H9 (cell line): ENCODE measurements at regions not wholly inside any gene's neighbourhood (a gene's known extent, or its start where the extent isn't known, plus 50 kb on each side); places are given as distances from the start of the nearest gene placed in this dataset.

Experiments used
- DNase-seq: peaks from one replicate; pipeline ENCODE4 v3.0.0-alpha.2; 2017
- H2AFZ ChIP-seq: one replicate; pipeline ENCODE4 v1.6.1; 2013; ENCODE audit warnings: mild to moderate bottlenecking, low read length, control low read depth, moderate library complexity
- H2AK5ac ChIP-seq: 2 replicates; pipeline ENCODE4 v1.6.1; 2013; ENCODE audit warnings: low read length, control low read depth, mixed read lengths; ENCODE audit not compliant: insufficient read length
- H2BK120ac ChIP-seq: one replicate; pipeline ENCODE4 v1.6.1; 2013; ENCODE audit warnings: low read depth, mild to moderate bottlenecking, low read length, control low read depth, inconsistent platforms; ENCODE audit not compliant: poor library complexity, severe bottlenecking
- H2BK12ac ChIP-seq: 2 replicates; pipeline ENCODE4 v1.6.1; 2013; ENCODE audit warnings: low read length, control low read depth, mixed read lengths, low read depth; ENCODE audit not compliant: insufficient read length
- H2BK15ac ChIP-seq: 2 replicates; pipeline ENCODE4 v1.6.1; 2013; ENCODE audit warnings: low read depth, low read length, control low read depth
- H2BK20ac ChIP-seq: one replicate; pipeline ENCODE4 v1.6.1; 2013; ENCODE audit warnings: low read depth, mild to moderate bottlenecking, low read length, control low read depth, inconsistent platforms; ENCODE audit not compliant: poor library complexity, severe bottlenecking
- H2BK5ac ChIP-seq: 2 replicates; pipeline ENCODE4 v1.6.1; 2013; ENCODE audit warnings: low read length, control low read depth, mixed read lengths; ENCODE audit not compliant: insufficient read length
- H3K14ac ChIP-seq: 2 replicates; pipeline ENCODE4 v1.6.1; 2013; ENCODE audit warnings: low read length, control low read depth; ENCODE audit not compliant: insufficient read depth
- H3K18ac ChIP-seq: 2 replicates; pipeline ENCODE4 v1.6.1; 2013; ENCODE audit warnings: low read depth, mild to moderate bottlenecking, mixed read lengths, low read length, control low read depth; ENCODE audit not compliant: insufficient read length
- H3K23ac ChIP-seq: 2 replicates; pipeline ENCODE4 v1.6.1; 2013; ENCODE audit warnings: low read length, control low read depth, mixed read lengths, low read depth; ENCODE audit not compliant: insufficient read length
- H3K23me2 ChIP-seq: 2 replicates; pipeline ENCODE4 v1.6.1; 2013; ENCODE audit warnings: low read depth, mild to moderate bottlenecking, mixed read lengths, low read length, control low read depth; ENCODE audit not compliant: insufficient read length, poor library complexity, severe bottlenecking
- H3K27ac ChIP-seq: 2 replicates; pipeline ENCODE4 v1.5.1; 2013; ENCODE audit warnings: low read length, control low read depth, mixed read lengths, low read depth; ENCODE audit not compliant: insufficient read length
- H3K27me3 ChIP-seq: 2 replicates; pipeline ENCODE4 v1.6.1; 2013; ENCODE audit warnings: low read length, control low read depth, inconsistent platforms; ENCODE audit not compliant: insufficient read depth
- H3K4ac ChIP-seq: 2 replicates; pipeline ENCODE4 v1.6.1; 2013; ENCODE audit warnings: low read depth, mild to moderate bottlenecking, control low read depth, inconsistent platforms, low read length, moderate library complexity
- H3K4me1 ChIP-seq: 2 replicates; pipeline ENCODE4 v1.6.1; 2013; ENCODE audit warnings: low read length, control low read depth, inconsistent platforms; ENCODE audit not compliant: insufficient read depth
- H3K4me2 ChIP-seq: 2 replicates; pipeline ENCODE4 v1.6.1; 2013; ENCODE audit warnings: low read length, control low read depth, mixed read lengths; ENCODE audit not compliant: insufficient read length, insufficient read depth
- H3K56ac ChIP-seq: 2 replicates; pipeline ENCODE4 v1.6.1; 2013; ENCODE audit warnings: low read depth, mild to moderate bottlenecking, mixed read lengths, low read length, control low read depth; ENCODE audit not compliant: insufficient read length
- H3K79me1 ChIP-seq: 2 replicates; pipeline ENCODE4 v1.6.1; 2013; ENCODE audit warnings: low read depth, mild to moderate bottlenecking, moderate library complexity, low read length, control low read depth, inconsistent platforms; ENCODE audit not compliant: insufficient read depth, poor library complexity, severe bottlenecking
- H3K79me2 ChIP-seq: 2 replicates; pipeline ENCODE4 v1.6.1; 2013; ENCODE audit warnings: low read length, control low read depth, inconsistent platforms; ENCODE audit not compliant: insufficient read depth
- H3K9ac ChIP-seq: 2 replicates; pipeline ENCODE4 v1.6.1; 2013; ENCODE audit warnings: low read length, control low read depth, mixed read lengths; ENCODE audit not compliant: insufficient read length; ENCODE audit errors: extremely low read depth
- H3K9me3 ChIP-seq: one replicate; pipeline ENCODE4 v1.6.1; 2013; ENCODE audit warnings: low read depth, low read length, inconsistent platforms; ENCODE audit not compliant: control insufficient read depth
- H3T11ph ChIP-seq: one replicate; pipeline ENCODE4 v1.6.1; 2013; ENCODE audit warnings: mild to moderate bottlenecking, low read length, control low read depth, inconsistent platforms
- H4K20me1 ChIP-seq: one replicate; pipeline ENCODE4 v1.6.1; 2013; ENCODE audit not compliant: control insufficient read depth, insufficient read length, insufficient read depth
- H4K5ac ChIP-seq: 2 replicates; pipeline ENCODE4 v1.6.1; 2013; ENCODE audit warnings: low read depth, mild to moderate bottlenecking, mixed read lengths, low read length, control low read depth; ENCODE audit not compliant: insufficient read length
- H4K8ac ChIP-seq: replicated peaks from 2 replicates; pipeline ENCODE4 v1.6.1; 2013; ENCODE audit warnings: low read length, control low read depth, mixed read lengths, low read depth; ENCODE audit not compliant: insufficient read length
- H4K91ac ChIP-seq: 2 replicates; pipeline ENCODE4 v1.6.1; 2013; ENCODE audit warnings: low read depth, mild to moderate bottlenecking, moderate library complexity, mixed read lengths, low read length, control low read depth; ENCODE audit not compliant: insufficient read length
- H3K27ac Mint-ChIP-seq, 3 experiments: 2 replicates in 2 of 3; 3 replicates in 1 of 3; pipeline ENCODE4 v1.8.0; 2020 to 2021; ENCODE audit warnings: mixed read lengths in 3 of 3, mild to moderate bottlenecking in 1 of 3, moderate library complexity in 1 of 3
- H3K27me3 Mint-ChIP-seq: 2 replicates; pipeline ENCODE4 v1.8.0; 2021; ENCODE audit warnings: low read depth, mild to moderate bottlenecking, moderate library complexity, mixed read lengths
- H3K36me3 Mint-ChIP-seq, 3 experiments: 2 replicates in 2 of 3; 3 replicates in 1 of 3; pipeline ENCODE4 v1.8.0; 2020 to 2021; ENCODE audit warnings: low read depth in 3 of 3, mixed read lengths in 3 of 3; ENCODE audit not compliant: insufficient read depth in 1 of 3
- H3K4me1 Mint-ChIP-seq, 2 experiments: 2 replicates each; pipeline ENCODE4 v1.8.0; 2020; ENCODE audit warnings: mixed read lengths in 2 of 2
- H3K4me3 Mint-ChIP-seq, 2 experiments: 2 replicates in 1 of 2; 3 replicates in 1 of 2; pipeline ENCODE4 v1.8.0; 2020 to 2021; ENCODE audit warnings: mild to moderate bottlenecking in 2 of 2, mixed read lengths in 2 of 2, moderate library complexity in 1 of 2
- H3K9me3 Mint-ChIP-seq, 2 experiments: 2 replicates in 1 of 2; 3 replicates in 1 of 2; pipeline ENCODE4 v1.8.0; 2020; ENCODE audit warnings: mild to moderate bottlenecking in 2 of 2, mixed read lengths in 2 of 2, moderate library complexity in 1 of 2
- CTCF ChIP-seq: fragments of 200-600 bp; sonication (generic); conservative IDR thresholded peaks from 3 replicates; pipeline ENCODE4 v1.8.0; 2021; ENCODE audit warnings: antibody characterized with exemption, mild to moderate bottlenecking
- WGBS: extraction: QIAGEN DNeasy Blood & Tissue Kit; methylation state at CpG from one replicate; pipeline ENCODE4 v1.1.7; 2013; ENCODE audit warnings: missing lambda C conversion rate, low lambda C conversion rate, mixed read lengths; ENCODE audit not compliant: insufficient read length; ENCODE audit errors: extremely low coverage; 5-methylcytosine and 5-hydroxymethylcytosine counted together

DNA sequence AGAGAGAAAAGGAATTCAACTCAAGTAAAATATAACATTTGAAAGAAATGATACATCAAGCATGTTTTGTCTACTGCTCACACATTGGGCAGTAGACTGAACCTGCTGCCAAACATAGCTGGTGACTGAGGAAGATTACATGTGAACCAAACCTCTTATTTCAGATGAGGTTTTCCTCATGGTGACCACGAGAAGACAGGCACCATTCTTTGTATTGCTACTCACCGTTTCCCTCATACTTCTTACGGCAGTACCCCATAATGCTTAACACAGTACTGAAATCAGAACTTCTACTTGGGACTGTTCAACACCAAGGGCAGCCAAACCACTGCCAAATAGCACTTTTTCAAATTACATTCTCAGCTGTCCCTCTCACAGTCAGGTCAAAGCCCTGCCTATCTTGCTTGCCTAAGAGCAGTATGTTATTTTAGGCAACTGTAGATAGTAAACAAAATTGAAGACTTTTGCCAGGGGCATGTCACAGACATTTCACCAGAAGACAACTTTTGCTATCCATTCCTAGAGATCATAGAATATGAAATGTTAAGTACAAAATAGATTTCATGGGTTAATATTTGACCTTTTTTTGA is 167.1 kb upstream of the DOK6 start:
- H3K4ac ChIP-seq = no peak overlapping the region
- no peak overlapping the region for H4K8ac ChIP-seq
- no peak overlapping the region for H2AFZ ChIP-seq
- H3K79me2 ChIP-seq = peaks cover 2% of the 10 kb centered on the region; the same call in 1 of the 2 replicates
- H2BK20ac ChIP-seq = no peak overlapping the region
- no peaks in the 10 kb centered on the region for H3K36me3 Mint-ChIP-seq
- no peak overlapping the region for H2BK15ac ChIP-seq
- WGBS = no CpG with 5 or more reads among the region's 3 CpGs
- H3K9me3 Mint-ChIP-seq = no peaks in the 10 kb centered on the region
- H3K9ac ChIP-seq = no peak overlapping the region
- H2BK12ac ChIP-seq = no peak overlapping the region
- H3K4me3 Mint-ChIP-seq = no peak overlapping the region
- no peak overlapping the region for H3K27ac ChIP-seq
- H3K79me1 ChIP-seq = no peaks in the 10 kb centered on the region
- H2AK5ac ChIP-seq = no peak overlapping the region
- H3K4me1 Mint-ChIP-seq = peaks cover 13% of the 10 kb centered on the region in 2 experiments
- H3K27ac Mint-ChIP-seq = no peak overlapping the region
- H3K23ac ChIP-seq = no peak overlapping the region
- H4K5ac ChIP-seq = no peak overlapping the region
- no peak overlapping the region for H3K18ac ChIP-seq
- H3K27me3 Mint-ChIP-seq = no peaks in the 10 kb centered on the region
- no peak overlapping the region for H3K4me2 ChIP-seq
- H3K9me3 ChIP-seq = no peaks in the 10 kb centered on the region
- no peak overlapping the region for H2BK120ac ChIP-seq
- no peak overlapping the region for H2BK5ac ChIP-seq
- H3K14ac ChIP-seq = no peak overlapping the region
- H3K27me3 ChIP-seq = no peaks in the 10 kb centered on the region
- no peaks in the 10 kb centered on the region; the same call in 1 of the 2 replicates for H3K4me1 ChIP-seq
- no peak for TF ChIP-seq CTCF
- no peak overlapping the region for H3K56ac ChIP-seq
- H3K23me2 ChIP-seq = no peaks in the 10 kb centered on the region
- H4K91ac ChIP-seq = no peak overlapping the region
- no peak overlapping the region for H3T11ph ChIP-seq
- H4K20me1 ChIP-seq = no peaks in the 10 kb centered on the region
- no peak for DNase-seq
